Fibroblast of peridontal ligament (primary cell): ENCODE measurements at regions not wholly inside any gene's neighbourhood (a gene's known extent, or its start where the extent isn't known, plus 50 kb on each side); places are given as distances from the start of the nearest gene placed in this dataset.

ENCODE experiments used
- DNase-seq: peaks from one replicate; pipeline ENCODE4 v3.0.0-alpha.2; 2010; ENCODE audit errors: extremely low read depth

GRCh38 chr7:42449431-42449830, 212.4 kb upstream of the GLI3 start:
- DNase-seq: no peak

- DNase-seq: no peak
These were observed 211.9 kb upstream of the GLI3 start for GRCh38 chr7:42448901-42449300.

GRCh38 chr7:42445691-42446090, 208.7 kb upstream of the GLI3 start:
- peak; percentile 41 for DNase-seq

GRCh38 chr7:42440951-42441350, 203.9 kb upstream of the GLI3 start:
- DNase-seq: no peak

GRCh38 chr7:42432644-42433043, 195.6 kb upstream of the GLI3 start:
- DNase-seq: no peak

- DNase-seq: no peak
These were observed 194.9 kb upstream of the GLI3 start for GRCh38 chr7:42431873-42432272.

GRCh38 chr7:42429339-42429738, 192.3 kb upstream of the GLI3 start:
- DNase-seq: no peak

- no peak for DNase-seq
These were observed 189.2 kb upstream of the GLI3 start for GRCh38 chr7:42426163-42426562.

- no peak for DNase-seq
These were observed 178.0 kb upstream of the GLI3 start for GRCh38 chr7:42414941-42415505.

GRCh38 chr7:42414028-42414427, 177.0 kb upstream of the GLI3 start:
- no peak for DNase-seq

- DNase-seq: no peak
These were observed 172.3 kb upstream of the GLI3 start for GRCh38 chr7:42409296-42409695.

- DNase-seq: no peak
These were observed 170.8 kb upstream of the GLI3 start for GRCh38 chr7:42407833-42408232.

- no peak for DNase-seq
These were observed 170.2 kb upstream of the GLI3 start for GRCh38 chr7:42407021-42407710.

- DNase-seq: no peak
These were observed 169.3 kb upstream of the GLI3 start for GRCh38 chr7:42406358-42406757.

GRCh38 chr7:42405782-42406181, 168.8 kb upstream of the GLI3 start:
- no peak for DNase-seq

- DNase-seq: no peak
These were observed 166.8 kb upstream of the GLI3 start for GRCh38 chr7:42403831-42404230.

GRCh38 chr7:42400961-42401360, 164.0 kb upstream of the GLI3 start:
- no peak for DNase-seq

GRCh38 chr7:42400211-42400772, 163.3 kb upstream of the GLI3 start:
- DNase-seq: no peak

- DNase-seq: no peak
These were observed 158.6 kb upstream of the GLI3 start for GRCh38 chr7:42395607-42396006.

- no peak for DNase-seq
These were observed 155.8 kb upstream of the GLI3 start for GRCh38 chr7:42392826-42393225.

GRCh38 chr7:42389697-42390096, 152.7 kb upstream of the GLI3 start:
- DNase-seq: no peak

GRCh38 chr7:42385912-42386311, 148.9 kb upstream of the GLI3 start:
- no peak for DNase-seq

GRCh38 chr7:42381161-42381560, 144.2 kb upstream of the GLI3 start:
- no peak for DNase-seq

- DNase-seq: peak; percentile 67
These were observed 143.4 kb upstream of the GLI3 start for GRCh38 chr7:42380401-42380800.
